Pulmonary artery endothelial cell (primary cell): ENCODE measurements at regions not wholly inside any gene's neighbourhood (a gene's known extent, or its start where the extent isn't known, plus 50 kb on each side); places are given as distances from the start of the nearest gene placed in this dataset.
A peak's percentile ranks its signal among the peaks of the same experiment; 100 is the strongest.
"Not testable (repeated sequence)": the region's sequence is repeated elsewhere in the genome, so short reads cannot be mapped to it uniquely, and the experiment has no call there.

Experiments used
- DNase-seq: peaks from one replicate; pipeline ENCODE4 v3.0.0-alpha.2; 2011; ENCODE audit warnings: low read depth, low spot score

- DNase-seq = no peak
These were observed 114.1 kb downstream of the GXYLT1 start for GRCh38 chr12:42030588-42030987.

- DNase-seq = no peak
These were observed 117.1 kb downstream of the GXYLT1 start for GRCh38 chr12:42027546-42027945.

- no peak for DNase-seq
These were observed 120.2 kb downstream of the GXYLT1 start for GRCh38 chr12:42024495-42024830.

- DNase-seq = peak; percentile 26
These were observed 120.8 kb downstream of the GXYLT1 start for GRCh38 chr12:42023733-42024494.

- not testable (repeated sequence) for DNase-seq
These were observed 122.7 kb downstream of the GXYLT1 start for GRCh38 chr12:42021937-42022336.

GRCh38 chr12:42021469-42021868, 123.2 kb downstream of the GXYLT1 start:
- DNase-seq = peak; percentile 94

- DNase-seq = no peak
These were observed 124.4 kb downstream of the GXYLT1 start for GRCh38 chr12:42020226-42020625.

GRCh38 chr12:42019746-42020145, 124.9 kb downstream of the GXYLT1 start:
- no peak for DNase-seq

GRCh38 chr12:42017051-42017450, 127.6 kb downstream of the GXYLT1 start:
- DNase-seq = no peak

- no peak for DNase-seq
These were observed 129.6 kb downstream of the GXYLT1 start for GRCh38 chr12:42015051-42015461.

- DNase-seq = not testable (repeated sequence)
These were observed 132.2 kb downstream of the GXYLT1 start for GRCh38 chr12:42012501-42012900.

- no peak for DNase-seq
These were observed 134.0 kb downstream of the GXYLT1 start for GRCh38 chr12:42010715-42011114.

- DNase-seq = no peak
These were observed 134.4 kb downstream of the GXYLT1 start for GRCh38 chr12:42010257-42010656.

GRCh38 chr12:42008996-42009395, 135.7 kb downstream of the GXYLT1 start:
- DNase-seq = no peak

- DNase-seq = no peak
These were observed 141.6 kb downstream of the GXYLT1 start for GRCh38 chr12:42003031-42003430.

- DNase-seq = no peak
These were observed 142.1 kb downstream of the GXYLT1 start for GRCh38 chr12:42002563-42002962.

- no peak for DNase-seq
These were observed 146.2 kb downstream of the GXYLT1 start for GRCh38 chr12:41998436-41998835.

GRCh38 chr12:41993283-41993682, 151.4 kb downstream of the GXYLT1 start:
- no peak for DNase-seq

GRCh38 chr12:41992692-41993215, 151.9 kb downstream of the GXYLT1 start:
- DNase-seq = no peak

GRCh38 chr12:41992022-41992421, 152.7 kb downstream of the GXYLT1 start:
- no peak for DNase-seq

- DNase-seq = no peak
These were observed 156.0 kb downstream of the GXYLT1 start for GRCh38 chr12:41988715-41989114.

GRCh38 chr12:41986513-41986912, 158.2 kb downstream of the GXYLT1 start:
- not testable (repeated sequence) for DNase-seq

- DNase-seq = no peak
These were observed 160.8 kb downstream of the GXYLT1 start for GRCh38 chr12:41983856-41984255.
